MV-4-11 (cell line): ENCODE measurements at regions not wholly inside any gene's neighbourhood (a gene's known extent, or its start where the extent isn't known, plus 50 kb on each side); places are given as distances from the start of the nearest gene placed in this dataset.

Experiments
- DNase-seq: peaks from one replicate; lab custom pipeline; 2025; lab: John Stamatoyannopoulos, UW

DNA sequence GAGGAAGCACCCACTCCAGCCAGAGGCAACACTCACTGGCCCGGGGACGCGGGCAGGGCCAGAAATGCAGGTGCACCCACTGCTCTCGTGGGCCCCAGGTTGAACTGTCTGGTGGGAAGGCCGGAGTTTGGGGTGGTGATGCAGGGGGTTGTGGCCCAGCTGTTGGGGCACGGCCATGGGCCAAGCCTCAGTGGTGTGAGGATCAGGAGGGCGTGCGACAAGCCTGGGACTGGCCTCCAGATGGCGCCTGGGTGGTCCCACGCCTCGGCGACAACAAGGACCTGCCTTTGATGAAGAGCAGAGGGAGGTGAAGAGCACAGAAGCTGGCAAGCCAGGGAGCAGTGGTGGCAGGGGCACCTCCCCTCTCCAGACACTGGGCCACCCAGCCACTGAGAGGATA lies 240.8 kb downstream of the BRD1 start:
- no peak for DNase-seq

DNA sequence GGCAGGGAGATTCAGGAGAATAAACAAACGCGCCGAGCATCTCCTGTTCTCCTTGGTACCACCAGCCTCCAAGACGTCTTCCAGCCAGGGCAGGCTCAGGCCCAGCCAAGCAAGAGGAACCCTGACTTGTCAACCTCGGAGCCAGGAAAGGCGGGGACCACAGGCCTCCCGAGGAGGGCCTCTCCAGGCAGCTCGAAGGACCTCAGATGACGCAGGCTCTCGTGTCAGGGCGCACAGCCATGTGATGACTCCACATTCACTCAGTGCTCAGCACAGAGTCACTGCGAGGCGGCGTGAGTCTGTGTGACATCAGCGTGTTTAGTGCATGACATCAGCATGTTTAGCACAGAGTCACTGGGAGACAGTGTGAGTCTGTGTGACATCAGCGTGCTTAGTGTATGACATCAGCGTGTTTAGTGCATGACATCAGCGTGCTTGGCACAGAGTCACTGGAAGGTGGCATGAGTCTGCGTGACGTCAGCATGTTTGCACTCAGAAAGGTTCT lies 241.4 kb downstream of the BRD1 start:
- DNase-seq: no peak

DNA sequence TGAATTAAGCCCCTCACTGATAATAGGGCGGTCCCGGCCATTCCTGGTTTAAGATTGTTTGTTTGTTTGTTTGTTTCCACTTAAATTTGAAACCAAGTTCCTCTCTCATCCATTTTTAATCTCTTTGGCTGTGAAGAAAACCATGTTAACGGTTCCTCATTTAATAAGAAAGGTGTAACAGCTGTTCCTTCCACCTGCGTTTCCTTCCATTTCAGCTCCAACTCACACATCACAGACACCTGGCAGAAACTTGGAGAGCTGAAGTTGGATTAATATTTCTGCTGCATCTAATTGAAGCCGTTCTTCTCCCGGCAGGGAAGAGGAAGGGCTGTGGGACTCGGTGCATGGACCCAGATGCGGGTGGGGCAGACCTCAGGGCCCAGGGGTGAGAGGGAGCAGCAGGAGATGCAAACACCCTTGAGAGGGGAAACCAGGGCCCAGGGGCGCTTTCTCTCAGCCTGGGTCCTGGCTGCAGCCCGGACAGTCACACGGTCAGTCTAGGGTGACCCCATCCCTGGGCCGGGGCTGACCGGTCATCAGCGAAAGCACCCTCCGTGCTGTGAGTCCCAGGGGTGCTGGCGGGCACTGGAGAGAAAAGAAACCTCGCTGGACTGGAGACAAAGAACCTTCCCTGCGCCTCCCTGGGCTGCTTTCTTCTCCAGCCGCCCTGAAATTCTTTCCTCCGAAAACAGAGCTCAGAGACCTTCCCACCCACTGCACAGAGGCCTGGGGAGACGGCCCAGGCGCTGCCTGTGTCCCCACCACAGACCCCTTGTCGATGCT lies 242.0 kb downstream of the BRD1 start:
- DNase-seq: no peak

DNA sequence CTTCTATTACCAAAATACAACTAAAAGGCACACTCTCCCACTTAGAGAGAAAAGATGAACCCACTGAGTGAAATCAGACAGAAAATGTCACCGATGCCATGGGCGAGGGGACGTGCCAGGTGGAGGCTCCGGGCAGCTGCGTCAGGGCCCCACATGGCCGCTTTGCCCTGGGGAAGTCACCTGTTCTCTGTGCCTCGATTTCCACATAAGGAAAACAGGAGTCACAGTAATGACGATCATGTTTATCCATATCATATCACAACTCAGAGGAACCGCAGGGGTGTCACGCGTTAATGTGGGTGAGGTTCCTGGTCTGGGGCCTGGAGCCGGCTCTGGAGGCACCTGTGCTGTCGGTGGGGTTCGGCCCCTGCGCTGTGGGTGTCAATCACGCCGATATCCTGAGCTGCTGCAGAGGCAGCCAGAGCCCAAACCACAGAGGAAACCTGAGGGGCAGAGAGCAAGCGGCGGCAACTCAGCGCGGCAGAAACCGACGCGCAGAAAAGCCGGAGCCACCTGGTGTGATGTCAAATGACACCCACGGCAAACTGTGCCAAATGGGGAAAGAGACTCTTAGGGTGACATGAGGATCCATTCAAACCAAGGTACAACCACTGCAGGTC lies 243.7 kb downstream of the BRD1 start:
- DNase-seq: no peak

DNA sequence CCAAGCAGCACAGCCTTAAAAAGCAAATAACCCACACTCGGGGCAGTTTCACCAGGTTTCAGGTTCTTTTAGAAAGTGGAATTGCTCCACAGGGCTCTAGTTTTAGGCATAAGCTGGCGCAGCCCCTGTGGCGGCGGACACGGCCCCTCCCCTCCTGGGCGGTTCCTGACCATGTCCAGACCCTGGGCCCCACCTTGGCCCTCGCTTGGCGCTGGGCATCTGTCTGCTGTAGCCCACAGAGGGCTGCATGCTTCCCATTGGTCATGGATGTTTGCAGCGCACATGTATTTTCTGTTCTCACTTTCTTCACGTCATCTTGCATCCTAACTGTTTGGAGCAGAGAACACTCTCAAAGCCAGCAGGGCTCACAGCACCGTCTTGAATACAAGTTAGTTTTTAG lies 244.3 kb downstream of the BRD1 start:
- no peak for DNase-seq

DNA sequence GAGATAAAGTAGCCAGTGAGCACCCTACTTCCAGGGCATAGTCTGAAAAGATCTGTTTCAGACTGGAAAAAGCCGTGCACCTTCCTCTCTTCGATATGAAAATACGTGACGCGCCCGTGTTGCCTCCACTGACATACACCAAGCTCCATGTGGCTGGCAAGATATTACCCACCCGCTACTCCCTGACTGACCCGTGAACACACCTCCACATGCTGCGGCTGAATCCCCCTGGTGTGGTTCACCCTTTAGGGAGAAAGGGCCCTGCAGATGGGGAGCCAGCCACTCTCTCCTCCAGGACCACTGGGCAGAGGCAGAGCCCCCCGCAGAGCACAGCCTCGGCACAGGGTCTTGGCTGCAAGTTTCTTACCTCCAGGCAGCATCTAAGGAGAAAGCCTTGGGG lies 245.0 kb downstream of the BRD1 start:
- DNase-seq: no peak

DNA sequence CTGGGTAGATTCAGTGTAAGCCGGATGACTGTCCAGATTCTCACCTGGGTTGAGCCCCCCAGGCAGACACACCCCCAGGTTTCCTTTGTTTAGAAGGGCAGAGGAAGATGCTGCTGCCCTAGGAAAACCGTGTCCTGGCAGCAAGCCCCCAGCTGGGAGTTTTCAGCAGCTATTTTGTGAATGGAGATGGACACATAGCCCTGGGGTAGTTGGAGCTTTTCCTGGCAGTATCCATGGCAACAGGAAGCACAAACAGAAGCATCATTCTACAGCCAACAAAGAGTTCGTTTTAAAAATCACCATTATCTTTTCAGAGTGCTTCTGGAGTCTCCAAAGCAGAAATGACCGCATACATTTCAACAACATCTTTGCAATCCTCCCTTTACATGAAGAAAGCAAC lies 245.5 kb downstream of the BRD1 start:
- DNase-seq: no peak

DNA sequence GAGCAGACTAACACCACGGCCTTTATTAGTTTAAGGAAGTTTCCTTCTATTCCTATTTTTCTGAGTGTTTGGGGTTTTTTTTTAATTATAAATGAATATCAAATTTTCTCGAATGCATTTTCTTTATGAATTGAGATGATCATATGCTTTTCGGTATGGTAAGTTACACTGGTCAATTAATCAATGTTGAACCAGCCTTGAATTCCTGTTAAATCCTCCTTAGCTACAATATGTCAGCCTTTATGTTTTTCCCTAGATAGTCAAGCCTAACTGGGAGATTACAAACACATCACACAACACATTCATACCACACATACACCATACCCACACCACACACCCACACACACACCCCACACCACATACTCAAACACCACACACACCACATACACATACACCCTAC lies 247.6 kb downstream of the BRD1 start:
- DNase-seq: no peak

DNA sequence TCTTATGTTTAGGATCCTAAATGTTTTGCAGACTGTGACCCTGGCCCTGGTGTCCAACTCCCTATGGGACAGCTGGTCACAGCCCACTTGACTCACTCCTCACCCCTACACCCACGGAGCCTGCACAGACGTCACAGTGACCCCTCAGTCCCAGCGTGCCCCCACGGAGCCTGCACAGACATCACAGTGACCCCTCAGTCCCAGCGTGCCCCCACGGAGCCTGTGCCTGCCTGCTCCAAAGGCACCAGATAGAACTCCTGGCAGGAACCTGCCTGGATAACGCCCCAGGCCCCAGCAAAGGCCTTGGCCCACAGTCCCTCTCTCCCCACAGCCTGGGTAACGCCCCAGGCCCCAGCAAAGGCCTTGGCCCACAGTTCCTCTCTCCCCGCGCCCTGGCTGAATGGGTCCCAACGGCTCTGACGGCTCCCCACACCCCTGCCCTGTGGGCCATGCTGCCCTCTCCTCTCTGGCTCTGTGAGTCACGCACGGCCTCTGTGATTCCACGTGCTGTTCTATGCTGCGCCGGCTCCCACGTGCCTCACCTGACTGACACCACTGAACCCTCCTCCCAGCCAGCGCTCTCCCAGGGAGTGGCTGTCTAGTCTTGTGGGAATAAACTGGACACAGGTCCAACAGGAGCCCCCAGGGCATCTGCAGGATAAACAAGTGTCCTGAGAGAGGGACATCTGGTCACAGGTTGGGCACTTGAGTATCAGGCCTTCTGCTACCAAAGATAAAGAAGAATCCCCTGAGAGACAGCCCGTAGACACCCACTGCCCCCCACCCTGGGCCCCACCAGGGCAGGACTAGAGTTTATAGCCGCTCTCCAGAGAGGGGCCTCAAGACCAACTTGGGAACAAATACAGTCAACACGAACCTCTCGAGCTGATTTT lies 250.3 kb downstream of the BRD1 start:
- no peak for DNase-seq

DNA sequence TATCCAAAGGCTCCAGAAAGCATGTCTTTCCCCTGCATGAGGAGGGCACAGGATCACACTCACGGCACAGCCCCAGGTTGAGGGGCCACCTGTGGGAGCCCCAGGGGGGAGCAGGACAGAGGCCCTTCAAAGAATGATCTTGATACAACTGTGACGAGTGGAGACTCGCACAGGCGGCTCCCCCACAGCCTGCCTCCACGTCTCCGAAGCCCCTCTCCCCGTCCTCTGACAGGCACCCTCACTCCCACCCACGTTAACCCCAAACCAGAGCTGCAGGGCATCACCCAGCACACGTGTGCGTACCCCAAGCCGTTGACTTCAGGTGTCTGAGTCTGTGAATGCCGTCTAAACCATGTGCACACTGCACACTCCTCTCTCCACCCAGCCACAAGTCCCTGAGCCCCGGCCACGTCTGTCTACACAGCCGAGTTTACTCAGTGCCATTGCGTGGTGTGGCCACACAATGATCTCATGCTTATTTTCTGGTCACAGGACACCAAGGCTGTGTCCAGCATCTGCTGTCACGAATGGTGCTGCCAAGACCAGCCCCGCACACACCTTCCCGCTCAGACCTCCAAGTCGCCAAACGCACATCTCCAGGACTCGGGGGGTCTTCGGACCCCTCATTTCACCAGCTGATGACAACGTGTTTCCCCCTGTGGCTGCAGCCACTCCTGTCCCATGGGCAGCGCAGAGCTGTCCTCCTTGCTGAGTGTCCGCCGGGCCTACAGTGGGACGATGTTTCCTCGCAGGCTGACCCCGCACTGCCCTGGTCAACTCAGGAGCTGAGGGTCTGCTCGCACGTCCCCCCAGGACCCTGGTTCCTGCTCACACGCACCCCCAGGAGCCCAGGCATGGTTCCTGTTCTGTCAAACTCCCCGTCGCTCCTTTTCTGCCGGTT lies 251.2 kb downstream of the BRD1 start:
- no peak for DNase-seq

DNA sequence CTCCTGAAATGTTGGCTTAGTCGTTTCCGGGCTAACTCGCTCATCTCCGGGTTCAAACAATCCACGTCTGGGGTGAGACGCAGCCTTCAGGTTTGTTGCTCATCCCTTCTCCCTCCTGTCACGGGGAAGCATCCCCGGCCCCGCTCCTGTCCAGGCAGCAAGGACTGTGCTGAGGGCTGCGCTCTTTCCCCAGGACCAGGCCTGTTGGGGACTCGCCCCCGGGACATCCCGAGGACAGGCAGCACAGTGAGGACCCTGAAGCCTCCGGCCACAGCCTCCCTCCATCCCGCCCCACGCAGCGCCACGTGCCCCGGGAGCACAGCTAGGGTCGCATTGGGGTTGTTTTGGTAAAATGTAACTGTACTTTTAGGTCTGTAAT lies 252.0 kb downstream of the BRD1 start:
- no peak for DNase-seq

DNA sequence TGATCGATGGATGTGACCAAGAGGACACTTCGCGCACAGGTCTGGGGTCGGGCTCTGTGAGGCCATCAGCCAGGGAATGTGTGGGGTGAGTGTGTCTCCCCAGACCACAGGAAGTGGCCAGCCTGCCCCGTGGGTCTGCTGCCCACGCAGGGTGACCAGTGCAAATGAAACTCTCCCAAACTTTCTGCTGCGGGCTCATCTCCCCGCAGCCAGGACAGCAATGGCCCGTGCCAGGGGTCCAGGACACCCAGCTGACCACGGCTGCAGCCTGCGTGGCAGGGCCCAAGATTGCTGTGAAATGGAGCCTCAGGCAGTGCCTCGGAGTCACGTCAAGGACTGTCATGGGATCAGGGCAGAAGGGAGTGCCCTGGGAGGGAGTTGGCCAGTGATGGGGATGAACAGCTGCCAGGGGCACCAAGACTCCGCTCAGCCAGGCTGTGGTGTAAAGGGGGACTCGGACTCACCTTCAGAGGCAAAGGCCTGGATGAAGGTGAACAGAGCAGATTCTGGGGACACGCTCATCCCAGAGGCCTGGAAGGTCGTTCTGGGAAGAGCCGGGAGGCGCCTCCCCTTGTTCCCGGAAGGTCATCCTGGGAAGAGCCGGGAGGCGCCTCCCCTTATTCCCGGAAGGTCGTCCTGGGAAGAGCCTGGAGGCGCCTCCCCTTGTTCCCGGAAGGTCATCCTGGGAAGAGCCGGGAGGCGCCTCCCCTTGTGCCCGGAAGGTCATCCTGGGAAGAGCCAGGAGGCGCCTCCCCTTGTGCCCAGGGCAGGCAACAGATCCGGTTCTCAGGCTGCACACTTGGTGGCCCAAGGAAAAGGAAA lies 252.6 kb downstream of the BRD1 start:
- DNase-seq: no peak

DNA sequence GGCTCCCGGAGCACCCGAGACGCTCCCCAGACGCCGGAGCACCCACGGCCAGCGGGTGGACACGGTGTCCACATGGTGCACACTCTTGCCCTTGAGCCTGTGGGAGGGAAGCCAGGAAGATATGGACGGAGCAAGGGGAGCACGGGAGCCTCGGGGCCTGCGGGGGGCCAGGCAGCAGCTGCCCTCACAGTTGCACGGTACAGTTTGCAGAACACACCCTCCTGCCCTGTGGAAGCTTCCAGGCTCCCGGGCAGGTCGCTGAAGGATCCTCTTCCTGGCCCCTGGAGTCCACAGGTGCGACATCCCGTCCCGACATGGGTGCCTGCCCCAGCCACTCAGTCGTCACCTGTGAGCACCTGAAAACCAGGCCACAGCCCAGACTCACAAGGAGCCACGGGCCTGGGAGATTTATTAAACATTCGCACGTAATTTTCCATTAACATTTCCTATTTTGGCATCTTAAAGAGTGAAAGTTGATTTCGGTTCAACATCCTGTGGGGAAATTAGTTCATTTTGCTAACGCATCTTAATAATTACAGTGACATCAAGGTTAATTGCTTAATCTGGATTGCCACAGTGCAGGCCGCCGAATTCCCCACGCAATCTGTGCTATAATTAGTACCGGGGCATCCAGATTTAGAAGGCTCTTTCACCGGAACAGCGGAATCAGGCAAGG lies 253.3 kb downstream of the BRD1 start:
- no peak for DNase-seq

DNA sequence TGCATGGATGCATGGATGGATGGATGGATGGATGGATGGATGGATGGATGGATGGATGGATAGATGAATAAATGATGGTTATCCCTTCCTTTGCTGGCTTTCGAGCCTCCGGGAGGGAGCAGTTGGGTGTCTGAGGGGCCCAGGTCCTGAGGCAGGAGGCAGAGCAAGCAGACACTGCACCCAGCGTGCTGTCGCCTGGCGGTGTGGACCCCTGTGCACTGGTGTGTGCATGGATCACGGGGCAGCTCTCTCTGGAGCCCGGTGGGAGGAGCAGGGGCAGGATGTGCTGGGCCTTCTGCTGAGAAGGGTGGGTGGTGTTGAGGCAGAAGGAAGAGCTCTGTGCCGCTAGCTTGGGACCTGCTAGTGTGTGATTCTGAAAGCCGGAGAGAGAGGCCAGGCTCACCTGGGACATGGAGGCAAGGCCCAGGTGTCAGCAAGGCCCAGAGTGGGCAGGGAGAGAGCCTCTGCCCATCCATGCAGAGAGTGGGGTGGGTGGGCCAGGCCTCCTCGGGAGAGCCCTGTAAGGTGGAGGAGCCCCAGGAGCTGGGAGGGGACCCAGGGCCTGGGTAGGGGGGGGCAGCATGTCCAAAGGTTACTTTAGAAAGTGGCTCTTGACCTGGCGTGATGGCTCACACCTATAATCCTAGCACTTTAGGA lies 254.4 kb downstream of the BRD1 start:
- DNase-seq: no peak

DNA sequence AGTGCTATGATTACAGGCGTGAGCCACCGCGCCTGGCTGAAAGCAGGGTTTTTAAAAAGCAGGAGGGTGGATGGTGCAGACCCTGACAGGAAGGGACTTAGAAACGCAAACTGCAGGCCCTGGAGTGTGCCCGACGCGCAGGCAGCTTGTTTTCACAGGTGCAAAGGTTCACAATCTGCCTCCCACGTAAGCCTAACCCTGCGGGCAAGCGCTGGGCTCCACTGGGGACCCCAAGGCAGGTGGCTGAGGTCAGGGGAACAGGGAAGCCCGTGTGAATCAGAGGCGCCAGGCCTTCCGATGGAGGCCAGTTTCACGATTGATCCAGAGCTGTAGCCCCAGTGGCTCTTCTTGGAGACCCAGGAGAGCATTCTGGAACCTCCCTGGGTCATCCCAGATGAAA lies 256.3 kb downstream of the BRD1 start:
- no peak for DNase-seq

DNA sequence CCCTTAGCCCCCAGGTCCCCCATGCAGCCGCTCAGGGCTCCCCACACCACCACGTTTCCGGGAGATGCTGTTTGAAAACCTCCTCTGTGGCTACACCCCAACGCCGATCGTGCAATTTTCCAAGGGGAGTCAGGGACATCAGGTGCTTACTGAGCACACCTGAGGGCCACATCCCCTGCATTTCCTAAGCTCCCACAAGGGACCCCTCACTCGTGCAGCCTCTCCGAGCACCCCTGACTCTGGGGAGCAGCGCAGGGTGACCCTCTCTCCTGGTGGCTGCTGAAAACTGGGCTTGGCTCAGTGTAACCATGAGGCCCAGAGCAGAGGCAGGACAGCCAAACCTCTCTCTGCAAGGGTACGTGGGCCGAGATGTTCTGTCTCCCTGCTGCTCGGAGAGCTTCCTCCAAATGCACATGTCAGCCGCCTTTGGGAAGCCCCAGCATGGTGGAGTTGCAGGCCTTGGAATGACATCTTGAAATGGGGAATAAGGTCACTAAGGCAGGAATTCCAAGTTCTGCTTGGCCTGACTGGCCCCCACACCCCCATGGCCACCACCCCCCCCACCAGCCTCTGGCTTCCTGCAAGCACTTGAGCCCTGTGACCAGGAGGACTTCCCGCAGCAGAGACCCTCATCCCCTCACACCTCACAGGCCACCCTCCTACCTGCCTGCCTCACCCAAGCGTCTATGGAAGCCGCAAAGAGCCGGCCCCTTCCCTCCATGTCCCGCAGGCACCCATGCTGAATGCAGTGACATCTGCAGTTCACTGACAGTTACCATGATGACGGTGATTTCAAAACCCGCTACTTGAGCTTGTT lies 257.4 kb downstream of the BRD1 start:
- no peak for DNase-seq

DNA sequence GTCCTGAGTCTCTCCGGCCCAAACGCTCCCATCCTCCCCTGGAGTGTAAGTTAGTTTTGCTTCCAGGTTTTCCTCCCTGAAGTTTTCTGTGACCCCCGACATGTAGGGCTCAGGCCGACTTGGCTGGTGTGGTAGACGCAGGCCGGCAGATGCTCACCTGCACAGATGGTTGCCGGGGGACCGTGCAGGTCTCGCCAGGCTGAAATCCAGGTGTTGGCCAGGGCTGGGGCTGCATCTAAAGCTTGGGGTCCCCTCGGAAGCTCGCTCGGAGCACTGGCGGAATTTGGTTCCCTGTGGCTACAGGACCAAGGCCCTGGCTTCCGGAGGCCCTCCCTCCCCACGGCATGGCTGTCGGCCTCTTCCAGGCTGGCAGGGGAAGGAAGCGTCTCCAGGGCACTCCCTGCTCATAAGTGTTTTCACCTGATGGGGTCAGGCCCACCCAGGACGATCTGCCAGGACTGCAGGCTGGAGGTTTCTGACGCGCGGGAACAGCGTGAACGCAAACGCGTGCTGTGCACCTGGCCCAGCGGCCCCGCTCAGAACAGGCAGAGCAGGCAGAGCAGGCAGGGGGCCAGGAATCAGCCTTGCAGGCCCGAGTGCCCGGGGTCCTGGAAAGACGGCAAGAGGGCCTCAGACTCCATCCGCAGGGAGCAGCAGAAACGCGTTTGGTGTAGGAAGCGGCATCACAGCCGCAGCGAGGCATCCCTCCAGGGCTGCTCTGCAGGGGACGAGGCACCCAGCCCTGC lies 258.2 kb downstream of the BRD1 start:
- no peak for DNase-seq

DNA sequence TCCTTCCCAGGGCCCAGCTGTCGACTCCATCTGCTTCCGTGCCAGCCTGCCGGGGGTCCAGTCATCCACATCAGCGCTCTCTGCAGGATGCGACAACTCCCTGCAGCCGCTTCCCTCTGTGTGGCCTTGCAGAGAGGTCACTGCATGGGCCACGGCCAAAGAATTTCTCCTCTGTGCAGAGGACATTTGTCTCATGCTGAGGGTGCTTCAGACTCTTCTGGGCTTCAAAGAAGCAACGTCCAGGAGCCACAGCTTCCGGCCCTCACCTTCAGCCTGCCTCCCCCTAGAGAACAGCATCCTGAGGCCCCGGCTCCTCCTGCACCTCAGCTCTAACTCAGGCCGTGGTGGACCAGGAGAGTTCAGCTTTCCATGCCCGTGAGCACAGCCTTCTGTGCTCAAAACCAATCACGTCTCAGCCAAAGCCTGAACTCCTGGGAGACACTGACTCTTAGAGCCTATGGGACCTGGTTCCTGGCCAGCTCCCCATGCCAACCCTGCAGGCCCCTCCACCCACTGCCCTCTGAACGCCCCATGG lies 258.9 kb downstream of the BRD1 start:
- DNase-seq: no peak
